HUDEP-2 (cell line): ENCODE measurements at regions not wholly inside any gene's neighbourhood (a gene's known extent, or its start where the extent isn't known, plus 50 kb on each side); places are given as distances from the start of the nearest gene placed in this dataset.
A peak's percentile ranks its signal among the peaks of the same experiment; 100 is the strongest.
"Not testable (repeated sequence)": the region's sequence is repeated elsewhere in the genome, so short reads cannot be mapped to it uniquely, and the experiment has no call there.

Experiments
- DNase-seq, 76 experiments: peaks; one replicate each; lab custom pipeline; 2025; ENCODE audit not compliant: unreplicated experiment in 76 of 76; lab: John Stamatoyannopoulos, UW

DNA sequence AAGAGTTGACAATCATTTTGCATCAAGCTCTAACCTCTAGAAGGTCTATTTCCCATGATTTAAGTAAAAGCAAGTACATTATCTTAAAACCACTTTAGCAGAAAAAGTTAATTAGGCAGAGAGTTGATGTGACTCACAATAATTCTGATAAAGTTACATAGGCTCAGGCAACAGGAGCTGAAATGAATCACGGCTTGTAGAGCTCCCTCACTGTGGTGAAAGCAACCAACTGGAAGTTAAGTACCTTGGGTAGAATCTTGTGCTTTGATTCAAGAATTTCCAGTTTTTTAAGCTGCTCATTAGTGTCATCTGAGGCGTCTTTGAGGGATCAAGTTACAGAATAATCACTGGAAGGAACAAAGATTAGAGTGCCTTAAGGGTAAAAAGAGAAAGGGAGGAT lies 68.9 kb upstream of the NFE2L3 start:
- DNase-seq = no peak

DNA sequence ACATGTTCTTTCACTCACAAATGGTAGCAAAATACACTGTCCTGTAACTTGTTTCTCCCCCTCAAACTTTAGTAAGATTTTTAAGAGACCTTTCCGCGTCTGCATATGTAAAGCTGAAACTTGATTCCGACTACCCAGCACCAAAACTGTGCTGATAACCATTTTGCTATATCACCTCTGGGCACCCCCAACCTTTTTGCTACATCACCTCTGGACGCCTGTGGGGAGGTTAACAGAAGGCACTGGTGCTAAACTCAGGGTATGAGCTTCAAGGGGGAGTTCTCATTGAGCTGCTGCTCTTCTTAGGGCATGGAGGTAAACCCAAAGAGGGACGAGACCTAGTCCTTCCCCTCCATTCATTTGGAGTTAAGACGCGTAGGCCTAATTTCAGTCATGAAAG lies 67.6 kb upstream of the NFE2L3 start:
- no peak for DNase-seq

- no peak for DNase-seq
Measured at GRCh38 chr7:26085771-26086170, 66.2 kb upstream of the NFE2L3 start.

DNA sequence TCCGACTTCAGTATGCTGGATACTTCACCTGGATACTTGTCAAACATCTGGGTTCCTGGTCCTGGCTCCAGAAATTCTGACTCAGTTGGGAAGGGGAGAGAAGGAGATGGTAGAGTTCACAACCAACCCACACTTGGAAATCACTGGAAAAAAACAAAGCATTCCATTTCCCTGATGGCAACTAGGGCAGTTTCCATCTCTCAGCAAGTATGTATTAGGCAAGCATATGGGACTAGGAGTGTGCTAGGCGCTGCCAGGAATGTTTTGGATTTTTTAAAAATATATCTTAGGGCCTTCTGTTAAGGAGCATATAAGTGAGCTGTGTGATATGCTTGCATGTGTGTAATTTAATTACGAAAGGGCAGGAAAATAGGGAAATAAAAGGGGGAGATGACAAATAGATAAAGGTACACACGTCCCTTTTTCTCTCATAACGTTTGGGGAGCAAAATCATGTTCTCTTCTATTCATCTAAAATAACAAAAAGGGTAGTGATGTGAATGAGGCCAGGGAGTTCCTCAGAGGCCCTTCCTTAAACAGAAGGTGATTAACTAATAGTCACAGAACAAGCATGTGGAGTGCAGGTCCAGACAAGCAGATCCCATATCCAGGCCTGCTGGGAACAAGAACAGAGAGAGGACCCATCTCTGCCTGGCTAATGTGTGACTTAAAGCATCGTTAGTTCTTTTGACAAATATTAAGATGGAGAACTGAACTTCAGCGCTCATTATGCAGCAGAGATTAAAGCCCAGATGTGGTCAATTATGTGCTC lies 64.5 kb upstream of the NFE2L3 start:
- no peak for DNase-seq

GRCh38 chr7:26089469-26089868 lies 62.5 kb upstream of the NFE2L3 start:
- not testable (repeated sequence) for DNase-seq

DNA sequence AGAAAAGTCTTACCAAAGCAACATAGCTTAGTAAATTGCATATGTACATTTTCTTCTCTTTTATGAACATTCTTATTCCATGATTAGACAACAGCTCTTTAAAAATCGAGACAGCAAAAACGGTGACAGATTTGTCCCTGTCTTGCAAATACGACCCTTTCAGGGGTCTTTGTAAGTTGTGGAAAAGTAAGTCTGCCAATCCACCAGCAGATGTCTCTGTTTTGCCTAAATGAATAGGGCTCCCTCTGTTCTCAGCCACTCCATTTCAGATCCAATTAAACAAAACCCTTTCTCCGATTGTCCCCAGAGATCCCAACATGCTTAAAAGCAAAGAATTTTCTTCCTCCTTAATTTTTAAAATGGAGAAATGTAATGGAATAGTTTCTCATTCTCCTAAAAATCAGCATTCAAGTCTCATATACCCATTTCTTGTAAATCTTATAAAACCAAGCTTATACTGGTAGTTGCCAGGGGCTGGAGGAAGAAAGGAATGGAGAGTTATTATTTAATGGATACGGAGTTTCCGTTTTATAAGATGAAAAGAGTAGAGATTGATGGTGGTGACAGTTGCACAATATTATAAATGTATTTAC lies 61.0 kb upstream of the NFE2L3 start:
- DNase-seq = peak in 9 of 76 experiments; percentile 2 to 14 (median 6)

GRCh38 chr7:26091933-26092332 lies 60.1 kb upstream of the NFE2L3 start:
- DNase-seq = no peak

DNA sequence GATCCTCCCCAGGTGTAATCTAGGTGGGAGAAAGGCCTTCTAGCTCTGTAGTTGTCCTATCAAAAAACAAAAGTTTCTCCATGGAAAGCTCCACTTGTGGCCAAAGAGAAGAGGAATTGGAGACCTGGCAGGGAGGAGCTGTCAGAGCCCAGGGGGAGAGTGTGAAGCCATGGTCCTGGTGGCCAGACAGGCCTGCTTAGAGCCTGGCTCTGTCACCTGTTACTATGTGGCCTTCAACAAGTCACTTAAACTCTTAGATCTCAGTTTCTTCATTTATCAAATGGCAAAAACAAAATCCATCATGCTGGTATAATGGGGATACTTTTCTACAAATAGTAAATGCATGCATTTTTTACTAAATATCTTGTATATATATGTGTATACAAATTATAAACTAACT lies 59.0 kb upstream of the NFE2L3 start:
- DNase-seq = no peak

DNA sequence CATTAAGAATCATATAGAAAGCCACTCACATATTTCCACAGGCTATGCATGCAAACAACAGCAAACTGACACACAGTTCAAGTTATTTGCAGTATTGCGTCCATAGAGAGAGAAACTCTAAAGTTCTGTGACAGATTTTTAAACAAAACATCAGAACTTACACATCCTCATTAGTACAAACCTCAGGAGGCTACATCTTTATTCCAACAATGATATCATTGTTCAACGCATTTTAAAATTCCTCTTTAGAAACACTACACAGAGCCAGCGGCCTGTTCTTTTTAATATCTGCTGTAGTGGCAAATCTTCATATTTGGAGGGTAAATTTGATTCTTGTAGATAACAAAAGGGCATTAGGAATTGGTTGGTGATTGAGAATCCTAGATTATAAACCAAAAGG lies 55.9 kb upstream of the NFE2L3 start:
- no peak for DNase-seq

GRCh38 chr7:26097837-26098668 lies 53.9 kb upstream of the NFE2L3 start:
- no peak for DNase-seq

- DNase-seq = no peak
Measured at GRCh38 chr7:26099236-26099635, 52.8 kb upstream of the NFE2L3 start.

DNA sequence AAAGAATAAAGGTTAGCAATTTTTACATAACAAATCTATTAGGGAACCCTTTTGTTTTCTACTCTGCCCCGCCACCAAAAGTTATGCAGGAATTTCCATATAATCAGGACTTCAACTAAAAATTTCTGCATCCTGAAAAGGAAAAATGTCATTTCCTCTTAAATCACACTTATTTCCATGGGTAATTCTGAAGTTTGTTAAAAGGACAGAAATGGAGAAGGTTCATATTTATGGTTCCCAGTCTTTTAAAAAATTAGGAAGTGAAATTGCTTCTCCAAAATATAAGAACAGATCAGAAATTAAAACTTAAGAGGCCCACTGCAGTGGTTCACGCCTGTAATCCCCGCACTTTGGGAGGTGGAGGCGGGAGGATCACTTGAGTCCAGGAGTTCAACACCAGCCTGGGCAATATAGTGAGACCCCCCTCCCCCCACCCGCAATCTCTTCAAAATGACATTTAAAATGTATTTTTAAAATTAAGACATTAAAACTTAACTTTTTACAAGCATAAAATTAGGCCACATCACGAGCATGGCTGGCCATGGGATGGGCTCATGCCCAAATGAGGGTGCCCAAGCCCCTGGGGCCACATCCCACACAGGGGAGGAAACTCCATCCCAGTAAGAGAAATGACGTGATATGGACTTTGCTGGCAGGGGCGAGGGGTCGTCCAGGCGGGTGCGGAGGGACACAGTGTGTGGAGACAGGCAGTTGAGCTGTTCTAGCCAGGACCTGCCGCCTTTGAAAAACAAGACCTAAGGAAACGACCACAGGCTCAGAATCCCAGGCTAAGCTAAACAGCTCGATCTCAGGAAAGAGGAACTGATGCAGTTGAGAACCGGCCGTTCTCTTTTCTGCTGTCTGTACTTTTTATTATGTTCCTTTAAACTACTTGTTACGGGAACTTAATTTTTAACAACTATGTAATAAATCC lies 51.3 kb upstream of the NFE2L3 start:
- DNase-seq = no peak

DNA sequence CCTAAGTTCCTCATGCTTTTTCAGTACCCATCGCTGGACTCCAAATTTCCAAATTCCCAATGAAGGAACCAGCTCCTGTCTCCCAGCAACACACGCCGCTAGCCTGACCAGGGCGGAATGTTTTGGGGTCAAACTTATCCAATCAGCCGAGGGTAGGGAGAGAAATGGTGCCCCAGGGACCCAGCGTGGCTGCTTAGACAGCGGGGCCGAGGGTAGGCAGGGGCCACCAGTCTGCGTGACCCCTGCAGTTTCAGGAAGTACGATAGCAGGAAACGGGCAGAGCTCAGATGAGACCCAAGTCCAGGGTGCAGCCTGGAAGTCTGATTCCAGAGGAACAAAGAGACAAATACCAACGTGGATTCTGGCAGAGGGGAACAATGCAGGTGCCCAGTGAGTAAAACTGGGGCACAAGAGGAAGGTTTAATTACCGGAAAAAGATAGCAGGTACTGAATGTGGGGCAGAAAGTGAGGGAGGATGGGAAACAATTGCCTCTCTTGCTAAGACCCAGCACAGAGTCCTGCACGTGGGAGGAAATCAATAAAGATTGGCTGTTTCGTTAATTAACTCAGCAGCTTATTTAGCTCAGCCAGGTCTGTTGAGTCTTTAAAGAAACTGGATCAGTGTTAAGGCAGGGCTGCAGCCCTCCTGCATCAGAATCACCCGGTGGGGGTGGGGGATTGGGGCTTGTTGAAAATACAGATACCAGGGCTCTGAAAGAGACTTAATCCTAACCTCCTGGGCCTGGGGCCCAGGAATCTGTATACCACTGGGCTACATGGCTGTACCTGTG lies 50.4 kb upstream of the NFE2L3 start:
- no peak for DNase-seq

GRCh38 chr7:26102176-26102575 lies 49.8 kb upstream of the NFE2L3 start:
- no peak for DNase-seq
